KMS-11 (cell line): ENCODE measurements at regions not wholly inside any gene's neighbourhood (a gene's known extent, or its start where the extent isn't known, plus 50 kb on each side); places are given as distances from the start of the nearest gene placed in this dataset.

Source experiments
- H2AFZ ChIP-seq: fragments of 200-600 bp; sonication (generic); 2 replicates; pipeline ENCODE4 v1.6.1; 2016; ENCODE audit warnings: antibody characterized with exemption, mixed run types, low read depth
- H3K27ac ChIP-seq: fragments of 200-600 bp; sonication (generic); 2 replicates; pipeline ENCODE4 v1.6.1; 2016; ENCODE audit warnings: mild to moderate bottlenecking, mixed run types
- H3K27me3 ChIP-seq: fragments of 200-600 bp; sonication (generic); 2 replicates; pipeline ENCODE4 v1.6.1; 2017; ENCODE audit warnings: mild to moderate bottlenecking, low read depth, mixed run types, moderate library complexity; ENCODE audit not compliant: insufficient read depth
- H3K36me3 ChIP-seq: fragments of 200-600 bp; sonication (generic); 2 replicates; pipeline ENCODE4 v1.6.1; 2017; ENCODE audit warnings: mild to moderate bottlenecking, mixed run types; ENCODE audit not compliant: insufficient read depth
- H3K4me1 ChIP-seq: fragments of 200-600 bp; sonication (generic); 2 replicates; pipeline ENCODE4 v1.6.1; 2016; ENCODE audit warnings: mild to moderate bottlenecking, low read depth, mixed run types; ENCODE audit not compliant: poor library complexity, severe bottlenecking
- H3K4me2 ChIP-seq: fragments of 200-600 bp; sonication (generic); 2 replicates; pipeline ENCODE4 v1.7.0; 2016; ENCODE audit warnings: mild to moderate bottlenecking, mixed run types
- H3K4me3 ChIP-seq: fragments of 200-600 bp; sonication (generic); IDR thresholded peaks from 2 replicates; pipeline ENCODE4 v1.6.1; 2017; ENCODE audit warnings: low read depth, low read length, mixed read lengths; ENCODE audit not compliant: insufficient read depth
- H3K79me2 ChIP-seq: fragments of 200-600 bp; sonication (generic); 2 replicates; pipeline ENCODE4 v1.6.1; 2016; ENCODE audit warnings: low read depth, mixed run types; ENCODE audit not compliant: insufficient read depth
- H3K9ac ChIP-seq: fragments of 200-600 bp; sonication (generic); 2 replicates; pipeline ENCODE4 v1.6.1; 2016; ENCODE audit warnings: mild to moderate bottlenecking, mixed run types
- H4K20me1 ChIP-seq: fragments of 200-600 bp; sonication (generic); 2 replicates; pipeline ENCODE4 v1.6.1; 2016; ENCODE audit warnings: mild to moderate bottlenecking, mixed run types; ENCODE audit not compliant: insufficient read depth
- TF ChIP-seq, protein P1 (sequence below): fragments of 200-600 bp; sonication (generic); conservative IDR thresholded peaks from 2 replicates; pipeline ENCODE4 v1.6.1; 2017; ENCODE audit warnings: low read depth, mild to moderate bottlenecking, antibody characterized with exemption, low read length, moderate library complexity, mixed read lengths

DNA sequence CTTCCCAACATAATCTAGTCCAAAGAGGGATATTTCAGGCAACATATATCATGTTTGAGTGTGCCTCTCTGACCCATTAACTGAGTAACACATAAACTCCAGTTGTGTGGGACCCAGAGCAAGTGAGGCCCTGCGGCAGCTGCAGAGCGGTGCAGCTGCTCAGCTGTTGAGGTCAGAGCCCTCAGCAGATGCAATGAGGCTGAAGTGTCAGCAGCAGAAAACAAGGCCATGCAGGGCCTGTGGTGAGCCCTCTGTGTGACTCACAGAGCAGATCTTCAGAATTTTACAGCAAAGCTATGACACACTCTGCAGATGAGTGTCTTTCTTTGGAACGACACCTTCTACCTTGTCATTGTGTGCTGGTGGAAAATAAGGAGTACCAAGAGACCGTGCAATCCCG is 168.5 kb downstream of the CBLN2 start:
- TF ChIP-seq, protein P1, sequence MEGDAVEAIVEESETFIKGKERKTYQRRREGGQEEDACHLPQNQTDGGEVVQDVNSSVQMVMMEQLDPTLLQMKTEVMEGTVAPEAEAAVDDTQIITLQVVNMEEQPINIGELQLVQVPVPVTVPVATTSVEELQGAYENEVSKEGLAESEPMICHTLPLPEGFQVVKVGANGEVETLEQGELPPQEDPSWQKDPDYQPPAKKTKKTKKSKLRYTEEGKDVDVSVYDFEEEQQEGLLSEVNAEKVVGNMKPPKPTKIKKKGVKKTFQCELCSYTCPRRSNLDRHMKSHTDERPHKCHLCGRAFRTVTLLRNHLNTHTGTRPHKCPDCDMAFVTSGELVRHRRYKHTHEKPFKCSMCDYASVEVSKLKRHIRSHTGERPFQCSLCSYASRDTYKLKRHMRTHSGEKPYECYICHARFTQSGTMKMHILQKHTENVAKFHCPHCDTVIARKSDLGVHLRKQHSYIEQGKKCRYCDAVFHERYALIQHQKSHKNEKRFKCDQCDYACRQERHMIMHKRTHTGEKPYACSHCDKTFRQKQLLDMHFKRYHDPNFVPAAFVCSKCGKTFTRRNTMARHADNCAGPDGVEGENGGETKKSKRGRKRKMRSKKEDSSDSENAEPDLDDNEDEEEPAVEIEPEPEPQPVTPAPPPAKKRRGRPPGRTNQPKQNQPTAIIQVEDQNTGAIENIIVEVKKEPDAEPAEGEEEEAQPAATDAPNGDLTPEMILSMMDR, result no peak
- no peak overlapping the region for H3K9ac ChIP-seq
- no peaks in the 10 kb centered on the region for H3K79me2 ChIP-seq
- H3K36me3 ChIP-seq, result no peaks in the 10 kb centered on the region
- no peak overlapping the region for H3K4me3 ChIP-seq
- H2AFZ ChIP-seq, result no peak overlapping the region
- H3K4me2 ChIP-seq, result no peak overlapping the region
- no peaks in the 10 kb centered on the region for H3K27me3 ChIP-seq
- H3K27ac ChIP-seq, result no peak overlapping the region
- H3K4me1 ChIP-seq, result no peaks in the 10 kb centered on the region
- H4K20me1 ChIP-seq, result no peaks in the 10 kb centered on the region

DNA sequence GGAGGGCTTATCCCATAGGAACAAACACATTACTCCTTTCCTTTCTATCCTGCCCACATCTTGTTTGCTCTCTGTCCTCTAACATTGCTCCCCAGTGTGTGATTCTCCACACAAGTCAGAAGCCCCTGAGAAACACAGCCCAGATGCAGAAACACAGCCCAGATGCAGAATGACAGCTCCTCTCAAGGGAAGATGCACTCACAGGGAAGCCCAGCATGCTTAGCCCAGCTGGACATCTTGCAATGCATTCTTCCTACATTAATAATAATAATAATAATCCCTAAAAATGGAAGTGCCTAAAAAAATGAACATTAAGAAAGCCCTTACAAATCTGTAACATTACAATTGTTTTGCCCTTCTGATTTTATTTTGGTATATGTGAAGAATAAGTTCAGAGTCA is 172.1 kb downstream of the CBLN2 start:
- no peak overlapping the region for H3K4me3 ChIP-seq
- no peaks in the 10 kb centered on the region for H3K36me3 ChIP-seq
- H3K79me2 ChIP-seq, result no peaks in the 10 kb centered on the region
- no peaks in the 10 kb centered on the region for H3K27me3 ChIP-seq
- no peak overlapping the region for H3K27ac ChIP-seq
- no peak overlapping the region for H3K9ac ChIP-seq
- no peaks in the 10 kb centered on the region for H4K20me1 ChIP-seq
- H3K4me2 ChIP-seq, result no peak overlapping the region
- no peaks in the 10 kb centered on the region for H3K4me1 ChIP-seq
- TF ChIP-seq, protein P1, result no peak
- no peak overlapping the region for H2AFZ ChIP-seq

DNA sequence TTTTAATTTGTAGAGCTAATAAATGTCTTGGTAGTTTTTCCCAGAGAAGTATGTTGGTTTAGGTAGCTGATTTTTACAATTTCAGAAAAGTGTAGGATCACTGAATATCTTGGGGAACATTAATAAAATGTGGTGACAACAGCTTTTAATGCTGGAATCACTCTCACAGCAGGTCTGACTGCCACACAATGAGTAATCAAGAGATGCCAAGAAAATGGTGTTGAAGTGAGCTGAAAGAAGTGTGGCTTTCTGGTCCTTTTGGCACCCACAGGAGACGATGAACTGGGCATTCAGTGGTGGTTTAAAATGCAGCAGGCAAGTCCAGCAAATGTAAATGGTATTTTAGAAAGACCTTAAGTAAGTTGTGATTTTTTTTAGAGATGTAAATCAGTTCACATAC is 175.8 kb downstream of the CBLN2 start:
- Histone ChIP-seq H3K4me3 (no peak overlapping the region), H2AFZ (no peak overlapping the region), H3K4me2 (no peak overlapping the region), H3K27ac (no peak overlapping the region), H3K79me2 (no peaks in the 10 kb centered on the region), H3K4me1 (no peaks in the 10 kb centered on the region), H4K20me1 (no peaks in the 10 kb centered on the region), H3K36me3 (no peaks in the 10 kb centered on the region), H3K9ac (no peak overlapping the region), H3K27me3 (no peaks in the 10 kb centered on the region)
- TF ChIP-seq, protein P1, result no peak

DNA sequence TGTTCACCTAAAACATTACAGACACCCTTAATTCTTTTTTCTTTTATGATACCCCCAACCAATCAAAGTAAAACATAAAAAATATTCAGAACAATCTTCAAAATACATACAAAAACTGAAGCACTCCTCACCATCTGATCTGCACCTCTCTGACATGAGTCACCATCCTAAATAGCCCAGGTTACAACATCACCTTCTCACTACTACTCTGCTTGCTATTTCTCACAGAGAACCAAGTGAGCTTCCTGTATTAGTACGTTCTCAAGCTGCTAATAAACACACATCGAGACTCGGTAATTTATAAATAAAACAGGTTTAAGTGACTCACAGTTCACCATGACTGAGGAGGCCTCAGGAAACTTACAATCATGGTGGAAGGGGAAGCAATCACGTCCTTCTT is 183.5 kb downstream of the CBLN2 start:
- Histone ChIP-seq H3K79me2 (no peaks in the 10 kb centered on the region), H3K36me3 (no peaks in the 10 kb centered on the region), H3K4me3 (no peak overlapping the region), H2AFZ (no peak overlapping the region), H3K4me2 (no peak overlapping the region), H3K9ac (no peak overlapping the region), H4K20me1 (no peaks in the 10 kb centered on the region), H3K27ac (no peak overlapping the region), H3K27me3 (no peaks in the 10 kb centered on the region), H3K4me1 (no peaks in the 10 kb centered on the region)
- TF ChIP-seq, protein P1, result no peak
